GM10266 (cell line): ENCODE measurements at regions not wholly inside any gene's neighbourhood (a gene's known extent, or its start where the extent isn't known, plus 50 kb on each side); places are given as distances from the start of the nearest gene placed in this dataset.

Experiments used
- DNase-seq: peaks from one replicate; pipeline ENCODE4 v3.0.0; 2012; ENCODE audit errors: extremely low spot score
- TF ChIP-seq, protein P1 (sequence below): IDR thresholded peaks from 2 replicates; pipeline ENCODE4 v1.5.1; 2012; ENCODE audit warnings: mild to moderate bottlenecking, low read depth; ENCODE audit not compliant: control insufficient read depth, insufficient read depth; ENCODE audit errors: missing control alignments

DNA sequence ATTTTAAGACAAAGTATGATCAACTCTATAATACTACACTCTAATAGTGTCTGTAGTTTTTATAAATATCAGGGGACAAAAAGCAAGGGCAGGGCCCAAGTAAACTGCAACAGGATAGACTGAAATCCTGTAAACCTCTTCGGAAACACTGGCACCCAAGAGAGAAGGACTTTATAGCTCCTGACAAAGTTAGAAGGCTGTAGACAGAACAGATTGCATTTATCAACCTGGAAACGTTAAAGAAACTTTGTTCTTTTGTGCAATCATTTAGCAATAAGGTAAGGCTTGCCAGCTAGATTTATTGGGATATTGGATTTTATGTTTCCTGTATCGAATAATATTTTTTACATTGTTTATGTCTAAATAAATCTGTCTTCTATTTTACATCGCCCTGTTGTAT, 91.8 kb upstream of the MAN2A1 start:
- TF ChIP-seq, protein P1, sequence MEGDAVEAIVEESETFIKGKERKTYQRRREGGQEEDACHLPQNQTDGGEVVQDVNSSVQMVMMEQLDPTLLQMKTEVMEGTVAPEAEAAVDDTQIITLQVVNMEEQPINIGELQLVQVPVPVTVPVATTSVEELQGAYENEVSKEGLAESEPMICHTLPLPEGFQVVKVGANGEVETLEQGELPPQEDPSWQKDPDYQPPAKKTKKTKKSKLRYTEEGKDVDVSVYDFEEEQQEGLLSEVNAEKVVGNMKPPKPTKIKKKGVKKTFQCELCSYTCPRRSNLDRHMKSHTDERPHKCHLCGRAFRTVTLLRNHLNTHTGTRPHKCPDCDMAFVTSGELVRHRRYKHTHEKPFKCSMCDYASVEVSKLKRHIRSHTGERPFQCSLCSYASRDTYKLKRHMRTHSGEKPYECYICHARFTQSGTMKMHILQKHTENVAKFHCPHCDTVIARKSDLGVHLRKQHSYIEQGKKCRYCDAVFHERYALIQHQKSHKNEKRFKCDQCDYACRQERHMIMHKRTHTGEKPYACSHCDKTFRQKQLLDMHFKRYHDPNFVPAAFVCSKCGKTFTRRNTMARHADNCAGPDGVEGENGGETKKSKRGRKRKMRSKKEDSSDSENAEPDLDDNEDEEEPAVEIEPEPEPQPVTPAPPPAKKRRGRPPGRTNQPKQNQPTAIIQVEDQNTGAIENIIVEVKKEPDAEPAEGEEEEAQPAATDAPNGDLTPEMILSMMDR, result no peak
- DNase-seq, result no peak

GRCh38 chr5:109594217-109594616, 95.5 kb upstream of the MAN2A1 start:
- DNase-seq, result no peak
- TF ChIP-seq, protein P1, result no peak

- DNase-seq, result no peak
- TF ChIP-seq, protein P1, result no peak
Measured at GRCh38 chr5:109590799-109591198, 98.9 kb upstream of the MAN2A1 start.

DNA sequence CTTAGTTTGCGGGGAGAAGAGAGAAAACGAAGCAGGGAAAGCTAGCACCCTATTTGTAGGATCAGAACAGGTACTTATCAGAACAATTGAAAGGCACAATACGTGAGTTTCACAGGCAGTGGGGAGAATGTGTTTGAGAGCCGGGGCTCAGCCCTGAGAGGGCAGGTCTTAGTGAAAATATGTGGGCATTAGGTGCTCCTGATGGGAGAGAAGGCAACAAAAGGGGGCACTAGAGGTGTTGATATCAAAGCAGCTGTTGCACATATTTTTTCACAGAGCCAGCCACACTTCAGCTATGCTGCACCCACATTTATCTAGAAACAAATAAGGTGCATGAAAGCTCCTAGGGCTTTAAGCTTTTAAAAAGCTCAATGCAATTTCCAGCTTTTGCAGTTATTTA, 99.7 kb upstream of the MAN2A1 start:
- DNase-seq, result no peak
- TF ChIP-seq, protein P1, result no peak

- TF ChIP-seq, protein P1, result no peak
- DNase-seq, result no peak
Measured at GRCh38 chr5:109589239-109589638, 100.5 kb upstream of the MAN2A1 start.

- DNase-seq, result no peak
- TF ChIP-seq, protein P1, result no peak
Measured at GRCh38 chr5:109588281-109589035, 101.3 kb upstream of the MAN2A1 start.

GRCh38 chr5:109584986-109585599, 104.6 kb upstream of the MAN2A1 start:
- no peak for DNase-seq
- TF ChIP-seq, protein P1, result no peak
